Esophagus muscularis mucosa (tissue), 4 donors: ENCODE measurements at regions not wholly inside any gene's neighbourhood (a gene's known extent, or its start where the extent isn't known, plus 50 kb on each side); places are given as distances from the start of the nearest gene placed in this dataset.

Experiments used
- DNase-seq: peaks from one replicate; pipeline ENCODE4 v3.0.0-alpha.2; 2017; ENCODE audit errors: extremely low spot score
- H3K27ac ChIP-seq, 4 donors: fragments of 200-600 bp; sonication (generic); replicated peaks in 1 of 4; 1 replicate in 3 of 4; 2 replicates in 1 of 4; pipeline ENCODE4 v1.5.1; 2016 to 2019; ENCODE audit warnings: mild to moderate bottlenecking in 1 of 4
- H3K27me3 ChIP-seq, 4 donors: fragments of 200-600 bp; sonication (generic); one replicate each; pipeline versions ENCODE4 v1.5.1 to v1.6.0; 2016 to 2019
- H3K36me3 ChIP-seq, 4 donors: fragments of 200-600 bp; sonication (generic); one replicate each; pipeline ENCODE4 v1.5.1; 2016 to 2019
- H3K4me1 ChIP-seq, 4 donors: fragments of 200-600 bp; sonication (generic); one replicate each; pipeline ENCODE4 v1.5.1; 2016 to 2019
- H3K4me3 ChIP-seq, 4 donors: fragments of 200-600 bp; sonication (generic); 1 replicate in 2 of 4; 2 replicates in 2 of 4; pipeline ENCODE4 v1.5.1; 2016 to 2019; ENCODE audit warnings: mild to moderate bottlenecking in 4 of 4, moderate library complexity in 1 of 4
- H3K9me3 ChIP-seq, 4 donors: fragments of 200-600 bp; sonication (generic); 1 replicate in 3 of 4; 2 replicates in 1 of 4; pipeline ENCODE4 v1.5.1; 2016 to 2019
- EP300 ChIP-seq: sonication (generic); formaldehyde crosslinking; IDR thresholded peaks from one replicate; pipeline ENCODE4 v1.6.1; 2017; ENCODE audit warnings: antibody characterized with exemption
- POLR2A ChIP-seq: fragments of 450-650 bp; IDR thresholded peaks from one replicate; pipeline ENCODE4 v1.6.1; 2017; ENCODE audit warnings: antibody characterized with exemption, moderate library complexity, mild to moderate bottlenecking, low read depth
- POLR2AphosphoS5 ChIP-seq, 2 donors: sonication (generic); formaldehyde crosslinking; IDR thresholded peaks; one replicate each; pipeline ENCODE4 v1.6.1; 2017; ENCODE audit warnings: antibody characterized with exemption in 2 of 2
- WGBS: methylation state at CpG from one replicate; pipeline ENCODE4 v1.1.5; 2018; 5-methylcytosine and 5-hydroxymethylcytosine counted together
- intact Hi-C: fragments of 100-400 bp; cut with DNase I; formaldehyde crosslinking; loops from one replicate; pipeline ENCODE4 v1.15.1; 2023
- TF ChIP-seq, protein P1 (sequence below), 3 experiments: fragments of 200-600 bp in 2 of 3; fragments of 450-650 bp in 1 of 3; sonication (generic) in 2 of 3; IDR thresholded peaks; one replicate each; pipeline ENCODE4 v1.5.1; 2017 to 2019; ENCODE audit warnings: antibody characterized with exemption in 3 of 3, mild to moderate bottlenecking in 2 of 3, moderate library complexity in 1 of 3

DNA sequence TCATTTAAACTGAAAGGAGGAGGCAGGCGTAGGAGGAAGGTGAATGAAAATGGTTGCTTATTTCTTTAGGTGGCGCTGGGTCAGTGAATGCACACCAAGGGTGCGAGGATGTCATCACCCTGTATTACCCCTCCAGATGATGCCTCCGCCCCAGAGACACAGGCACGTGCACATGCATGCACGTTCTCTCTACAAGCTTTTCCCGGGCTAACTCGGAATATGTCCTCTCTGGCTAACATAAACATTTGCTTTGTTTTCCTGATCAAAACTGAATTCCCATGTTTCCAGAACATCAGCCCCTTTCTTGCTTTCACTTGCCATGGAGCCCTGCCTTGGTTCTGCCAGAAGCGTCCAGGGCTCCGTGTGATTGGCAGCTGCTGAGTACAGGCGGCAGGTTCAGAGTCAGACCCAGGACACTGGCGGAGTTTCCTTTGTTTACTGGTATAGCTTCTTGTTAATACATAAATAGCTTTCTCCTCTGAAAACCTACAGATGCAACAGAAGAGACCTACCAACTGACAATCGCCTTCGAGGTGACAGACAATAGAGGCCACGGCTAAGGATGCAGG is 131.2 kb upstream of the RPS6KA2 start:
- Histone ChIP-seq H3K9me3 (no peaks in the 10 kb centered on the region), H3K36me3 (no peaks in the 10 kb centered on the region), H3K27ac (no peak overlapping the region), H3K27me3 (peaks cover 0 to 4% (median 0%) of the 10 kb centered on the region in 4 donors), H3K4me3 (peak overlapping the region; percentile 21 to 38 (median 34)), H3K4me1 (peaks cover 4 to 16% (median 15%) of the 10 kb centered on the region in 4 donors)
- no peak for DNase-seq
- intact Hi-C loops: no loop called here
- TF ChIP-seq, protein P1, sequence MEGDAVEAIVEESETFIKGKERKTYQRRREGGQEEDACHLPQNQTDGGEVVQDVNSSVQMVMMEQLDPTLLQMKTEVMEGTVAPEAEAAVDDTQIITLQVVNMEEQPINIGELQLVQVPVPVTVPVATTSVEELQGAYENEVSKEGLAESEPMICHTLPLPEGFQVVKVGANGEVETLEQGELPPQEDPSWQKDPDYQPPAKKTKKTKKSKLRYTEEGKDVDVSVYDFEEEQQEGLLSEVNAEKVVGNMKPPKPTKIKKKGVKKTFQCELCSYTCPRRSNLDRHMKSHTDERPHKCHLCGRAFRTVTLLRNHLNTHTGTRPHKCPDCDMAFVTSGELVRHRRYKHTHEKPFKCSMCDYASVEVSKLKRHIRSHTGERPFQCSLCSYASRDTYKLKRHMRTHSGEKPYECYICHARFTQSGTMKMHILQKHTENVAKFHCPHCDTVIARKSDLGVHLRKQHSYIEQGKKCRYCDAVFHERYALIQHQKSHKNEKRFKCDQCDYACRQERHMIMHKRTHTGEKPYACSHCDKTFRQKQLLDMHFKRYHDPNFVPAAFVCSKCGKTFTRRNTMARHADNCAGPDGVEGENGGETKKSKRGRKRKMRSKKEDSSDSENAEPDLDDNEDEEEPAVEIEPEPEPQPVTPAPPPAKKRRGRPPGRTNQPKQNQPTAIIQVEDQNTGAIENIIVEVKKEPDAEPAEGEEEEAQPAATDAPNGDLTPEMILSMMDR (IDR thresholded peaks at IDR 0.05): no peak
- 79% methylated on average over 14 of the region's 15 CpGs for WGBS

DNA sequence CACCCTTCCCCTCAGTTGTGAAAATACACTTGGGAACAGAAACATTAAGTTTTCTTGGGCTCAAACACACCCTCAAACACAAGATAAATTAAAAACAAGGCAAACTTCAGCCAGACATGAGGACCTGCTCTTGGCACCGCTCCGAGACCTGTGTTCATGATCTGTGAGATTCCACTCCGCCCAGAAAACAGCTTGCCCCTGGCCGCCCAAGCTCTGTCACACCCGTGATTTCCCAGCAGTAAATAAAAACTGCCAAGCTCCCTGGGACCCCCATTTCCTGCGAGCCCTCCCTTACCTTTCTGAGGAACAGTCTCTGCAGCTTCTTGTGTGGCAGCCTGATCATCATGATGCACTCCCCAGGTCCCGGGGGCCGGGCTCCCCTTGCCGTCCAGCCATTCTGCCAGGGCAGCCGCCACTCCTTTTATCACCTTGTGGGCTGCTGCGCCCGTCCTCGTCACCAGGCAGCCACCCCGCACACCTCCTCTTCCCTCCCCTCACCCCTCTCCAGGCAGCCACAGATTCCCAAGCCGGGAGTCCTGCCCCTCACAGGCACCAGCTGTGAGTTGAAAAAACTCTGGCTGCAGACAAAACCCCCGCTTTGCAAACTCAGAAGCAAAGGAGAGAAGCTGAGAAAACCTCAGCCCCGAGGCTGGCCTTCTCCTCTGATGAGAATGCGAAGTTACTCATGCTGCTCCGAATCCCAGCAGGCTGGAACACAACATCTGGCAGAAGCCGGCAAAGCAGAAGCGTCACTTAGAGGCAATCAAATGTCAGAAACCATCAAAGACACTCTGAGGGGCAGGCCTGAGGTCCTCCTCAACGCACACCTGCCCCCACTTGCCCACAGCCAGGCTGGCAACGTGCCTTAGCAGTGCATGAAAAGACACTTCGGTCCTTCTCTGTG is 130.4 kb upstream of the RPS6KA2 start:
- TF ChIP-seq, protein P1 (IDR thresholded peaks at IDR 0.05): no peak
- TF ChIP-seq POLR2AphosphoS5 (IDR thresholded peaks at IDR 0.05): no peak
- TF ChIP-seq POLR2A: no peak
- TF ChIP-seq EP300: no peak
- DNase-seq: no peak
- Histone ChIP-seq H3K4me3 (peak overlapping the region; percentile 21 to 38 (median 34)), H3K27ac (no peak overlapping the region), H3K4me1 (peaks cover 4 to 16% (median 15%) of the 10 kb centered on the region in 4 donors), H3K27me3 (peaks cover 0 to 4% (median 0%) of the 10 kb centered on the region in 4 donors), H3K9me3 (no peaks in the 10 kb centered on the region), H3K36me3 (no peaks in the 10 kb centered on the region)
- intact Hi-C loops: no loop called here
- WGBS: 29% methylated on average over 18 of the region's 24 CpGs

DNA sequence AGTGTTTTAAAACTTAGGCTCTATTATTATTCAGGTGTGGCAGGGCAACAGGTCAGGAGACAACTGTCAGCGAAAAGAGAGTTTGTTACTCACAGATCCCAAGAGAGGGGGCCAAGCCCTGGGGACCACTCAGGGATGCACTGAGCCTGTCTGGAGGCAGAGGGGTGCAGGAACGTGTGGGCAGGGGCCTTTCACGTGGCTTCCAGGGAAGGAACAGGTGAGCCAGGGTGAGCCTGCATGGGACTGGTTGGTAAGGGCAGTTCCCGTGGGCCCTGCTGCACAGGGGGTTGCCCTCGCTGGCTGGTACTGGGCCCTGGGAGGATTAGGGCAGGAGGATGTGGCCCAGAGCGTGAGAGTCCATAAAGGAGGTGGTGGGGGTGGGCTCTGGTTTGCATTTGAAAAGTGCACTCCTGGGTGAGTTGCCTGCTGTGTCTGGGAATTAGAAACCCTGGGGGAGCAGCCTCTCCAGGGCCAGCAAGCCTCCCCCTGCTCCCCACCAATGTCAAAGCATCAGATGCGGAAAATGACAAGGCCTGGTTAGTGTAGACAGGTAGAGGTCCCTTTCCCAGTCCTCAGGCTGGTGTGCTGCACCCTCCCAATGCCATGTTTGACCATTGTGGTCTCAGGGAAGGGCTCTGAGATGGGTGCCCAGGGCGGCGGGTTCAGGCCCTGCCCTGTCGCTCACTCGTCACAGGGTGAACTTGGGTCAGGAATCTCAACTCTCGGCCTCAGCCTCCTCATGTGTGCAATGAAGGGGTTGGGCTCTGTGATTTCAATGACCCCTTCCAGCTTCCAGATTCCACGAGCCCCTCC is 127.4 kb upstream of the RPS6KA2 start:
- 98% methylated on average over 7 of the region's 13 CpGs for WGBS
- no peak overlapping the region for H3K27ac ChIP-seq
- intact Hi-C loops: no loop called here
- no peak overlapping the region for H3K4me3 ChIP-seq
- no peaks in the 10 kb centered on the region for H3K36me3 ChIP-seq
- no peak for DNase-seq
- TF ChIP-seq POLR2A (no peak), EP300 (no peak)
- peaks cover 4 to 16% (median 15%) of the 10 kb centered on the region in 4 donors for H3K4me1 ChIP-seq
- no peaks in the 10 kb centered on the region for H3K9me3 ChIP-seq
- H3K27me3 ChIP-seq: peaks cover 0 to 4% (median 0%) of the 10 kb centered on the region in 4 donors

DNA sequence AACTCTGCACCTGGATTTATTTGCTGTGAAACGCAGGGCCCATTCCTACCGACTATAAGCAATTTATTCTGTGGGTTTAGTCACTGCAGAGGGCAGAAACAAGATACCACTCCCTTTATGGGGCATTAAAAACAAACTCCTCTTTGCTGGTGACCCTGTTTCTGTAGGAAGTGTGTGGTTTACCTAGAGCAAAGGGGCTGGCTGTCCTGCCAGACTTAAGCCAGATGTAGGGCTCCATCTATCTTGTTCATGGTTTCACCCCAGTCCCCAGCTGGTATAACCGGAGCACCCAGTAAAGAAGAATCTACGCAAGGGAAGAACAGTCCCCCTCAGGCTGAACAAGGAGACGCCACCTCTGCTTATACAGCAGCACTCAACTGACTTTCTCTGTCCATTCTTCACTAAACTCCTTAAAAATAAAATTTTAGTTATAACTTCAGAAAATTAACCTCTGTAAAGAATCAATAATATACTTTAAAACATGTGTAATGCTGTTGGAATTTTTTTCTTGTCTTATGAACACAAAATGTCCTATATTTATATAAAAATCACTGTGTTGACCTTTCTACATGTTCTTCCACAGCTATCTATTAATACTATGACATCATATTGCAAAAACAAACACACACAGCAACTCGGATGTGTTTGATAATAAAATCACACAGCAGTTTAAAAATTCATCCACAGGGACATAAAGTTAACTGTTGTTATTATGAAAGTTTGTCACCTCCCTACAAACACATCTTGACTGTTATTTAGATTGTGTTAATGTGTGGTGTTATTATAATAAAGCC is 126.1 kb upstream of the RPS6KA2 start:
- WGBS: 83% methylated on average over 6 of the region's 6 CpGs
- TF ChIP-seq, protein P1 (IDR thresholded peaks at IDR 0.05): no peak
- TF ChIP-seq POLR2AphosphoS5 (IDR thresholded peaks at IDR 0.05) (no peak), EP300 (no peak), POLR2A (no peak)
- Histone ChIP-seq H3K4me3 (no peak overlapping the region), H3K27me3 (peaks cover 0 to 4% (median 0%) of the 10 kb centered on the region in 4 donors), H3K9me3 (no peaks in the 10 kb centered on the region), H3K27ac (no peak overlapping the region), H3K4me1 (peaks cover 4 to 13% (median 12%) of the 10 kb centered on the region in 4 donors), H3K36me3 (no peaks in the 10 kb centered on the region)
- DNase-seq: no peak
- intact Hi-C loops: no loop called here
